Skin epidermis (tissue), 12 donors: ENCODE measurements at regions not wholly inside any gene's neighbourhood (a gene's known extent, or its start where the extent isn't known, plus 50 kb on each side); places are given as distances from the start of the nearest gene placed in this dataset.
"Not testable (repeated sequence)": the region's sequence is repeated elsewhere in the genome, so short reads cannot be mapped to it uniquely, and the experiment has no call there.

ENCODE experiments used
- H3K27ac ChIP-seq, 21 experiments: fragments of 200-600 bp; sonication (generic) in 11 of 21; one replicate each; pipeline ENCODE4 v1.5.0; 2020; ENCODE audit warnings: mild to moderate bottlenecking in 3 of 21, inconsistent platforms in 2 of 21, moderate library complexity in 2 of 21
- H3K4me3 ChIP-seq, 7 experiments: fragments of 200-600 bp; sonication (generic) in 2 of 7; one replicate each; pipeline ENCODE4 v1.5.0; 2020; ENCODE audit warnings: inconsistent platforms in 2 of 7, mild to moderate bottlenecking in 2 of 7, moderate library complexity in 1 of 7

DNA sequence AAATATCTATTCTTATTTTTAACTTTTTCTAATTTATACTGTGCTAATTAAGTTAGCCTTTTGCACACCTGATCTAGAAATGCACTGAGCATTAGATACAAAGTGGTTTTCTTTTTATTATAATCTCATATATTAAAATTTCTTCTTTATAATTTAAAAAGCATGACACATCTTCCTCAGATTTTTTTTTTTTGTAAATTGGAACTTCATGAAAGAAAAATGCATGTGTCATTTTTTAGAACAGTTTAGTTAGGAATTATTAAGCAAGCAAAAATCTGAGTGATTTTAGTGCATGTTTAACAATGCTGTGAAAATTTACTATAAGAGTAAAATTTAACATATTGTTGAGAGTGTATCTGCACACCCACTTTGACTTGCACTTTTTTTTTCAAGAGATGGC lies 367.9 kb downstream of the TFEC start:
- H3K27ac ChIP-seq = no peak overlapping the region
- no peak overlapping the region for H3K4me3 ChIP-seq

DNA sequence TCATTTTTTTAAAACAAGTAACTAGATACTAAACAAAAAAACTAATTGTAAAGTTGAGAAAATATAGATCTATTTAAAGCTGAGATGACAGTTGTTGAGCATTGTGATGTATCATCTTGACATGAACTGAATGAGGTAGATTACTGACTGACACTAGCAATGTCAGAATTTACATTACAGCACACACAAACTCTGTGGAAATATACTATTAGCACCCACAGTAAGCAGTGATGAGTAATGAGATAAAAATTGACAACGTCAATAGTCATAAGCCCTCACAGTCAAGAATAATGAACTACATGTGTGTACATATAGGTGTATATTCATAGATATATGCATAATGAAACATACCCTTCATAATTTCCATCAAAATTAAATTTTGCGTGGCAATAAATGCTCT lies 368.4 kb downstream of the TFEC start:
- no peak overlapping the region for H3K4me3 ChIP-seq

DNA sequence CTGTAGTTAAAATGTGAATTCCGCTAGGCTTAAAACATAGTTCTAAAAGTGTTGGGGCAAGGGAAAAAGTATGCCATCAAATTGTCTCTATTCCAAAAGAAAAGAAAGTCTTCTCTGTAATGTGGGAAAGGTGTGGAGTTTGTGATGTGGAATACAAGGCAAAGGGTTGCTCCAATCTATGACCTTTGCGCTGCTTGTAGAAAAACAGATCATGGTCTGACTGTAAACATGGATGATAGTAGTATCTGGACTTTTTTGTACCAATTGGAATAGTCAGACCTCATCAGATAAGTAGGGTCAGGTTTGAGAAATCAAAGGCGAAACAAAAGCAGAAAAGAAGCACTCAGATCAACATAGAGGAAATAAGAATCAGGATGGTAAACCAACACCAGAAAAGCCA lies 372.3 kb downstream of the TFEC start:
- H3K27ac ChIP-seq = no peak overlapping the region

More for the DNA sequence above, 368.4 kb downstream of the TFEC start:
- H3K27ac ChIP-seq = no peak overlapping the region

DNA sequence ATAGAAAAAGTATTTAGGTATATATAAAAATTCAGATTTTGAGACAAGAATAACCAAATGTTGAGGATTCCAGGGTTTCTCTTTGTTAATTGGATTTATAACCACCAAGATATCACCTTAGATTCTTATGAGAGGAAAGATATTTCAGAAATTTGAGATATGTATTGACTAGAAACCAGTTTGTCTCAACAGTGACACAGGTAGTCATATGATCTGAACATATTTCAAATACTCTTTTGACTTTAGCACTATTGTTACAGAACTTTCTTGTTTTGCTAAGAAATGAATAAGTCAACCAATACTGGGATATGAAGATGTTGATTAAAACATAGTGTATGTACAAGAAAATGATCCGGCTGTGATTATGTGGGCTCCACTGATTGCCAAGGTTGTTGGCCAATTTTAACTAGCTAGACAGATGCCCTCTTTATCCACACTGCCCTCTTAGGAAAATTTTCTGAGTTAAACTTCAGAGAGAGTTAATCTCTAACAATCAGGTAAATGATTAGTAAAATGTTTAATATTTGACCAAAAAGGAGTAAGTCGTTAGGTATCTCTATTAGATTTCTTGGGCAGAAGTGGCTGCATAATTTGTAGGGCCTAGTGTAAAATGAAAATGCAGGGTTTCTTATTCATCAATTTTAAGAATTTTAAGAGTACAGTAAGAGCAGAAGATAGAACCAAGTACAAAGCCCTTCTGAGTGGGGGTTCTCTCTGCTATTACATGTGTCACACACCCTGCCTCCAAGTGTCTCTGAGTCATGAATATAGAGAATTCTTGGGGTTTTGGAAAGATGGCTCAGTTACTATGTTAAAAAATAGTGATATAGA lies 376.0 kb downstream of the TFEC start:
- no peak overlapping the region for H3K4me3 ChIP-seq
- H3K27ac ChIP-seq = no peak overlapping the region

More for the DNA sequence above, 372.3 kb downstream of the TFEC start:
- H3K4me3 ChIP-seq = no peak overlapping the region

DNA sequence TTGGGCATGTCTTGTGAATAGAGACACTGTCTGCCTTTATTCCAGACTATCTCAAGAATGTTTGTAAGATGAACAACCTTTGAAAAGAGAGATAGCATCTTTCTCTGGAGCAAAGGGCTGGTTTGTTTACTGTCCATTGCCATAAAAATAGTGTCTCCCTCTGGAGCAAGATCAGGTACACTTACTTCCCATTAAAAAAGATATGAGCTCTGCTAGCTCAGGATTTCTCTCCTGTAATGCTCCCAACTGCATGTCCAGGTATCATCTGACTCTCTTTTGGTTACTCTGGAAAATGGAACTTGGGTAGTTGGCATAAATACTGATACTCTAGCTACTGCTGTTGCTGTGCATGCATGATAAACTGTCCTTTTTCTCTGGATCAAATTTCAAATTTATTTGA lies 381.1 kb downstream of the TFEC start:
- Histone ChIP-seq H3K27ac (no peak overlapping the region), H3K4me3 (no peak overlapping the region)

DNA sequence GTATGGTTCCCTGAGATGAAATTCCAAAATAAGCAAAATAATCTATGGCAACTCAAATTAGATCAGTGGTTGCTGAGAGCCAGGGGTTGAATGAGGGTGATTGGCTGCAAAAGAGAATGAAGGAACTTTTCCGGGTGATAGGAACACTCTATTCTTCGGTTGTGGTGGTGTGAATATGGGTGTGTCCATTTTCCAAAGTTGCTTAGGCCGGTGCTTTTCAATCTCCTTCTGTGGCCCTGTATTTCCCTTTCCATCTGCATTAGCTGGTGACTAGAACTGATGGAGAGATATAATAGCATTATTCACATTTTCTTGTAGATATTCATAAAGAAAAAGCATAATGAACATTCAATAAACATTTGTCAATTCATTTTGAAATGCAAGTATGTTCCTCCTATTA lies 382.9 kb downstream of the TFEC start:
- no peak overlapping the region for H3K4me3 ChIP-seq
- no peak overlapping the region for H3K27ac ChIP-seq

DNA sequence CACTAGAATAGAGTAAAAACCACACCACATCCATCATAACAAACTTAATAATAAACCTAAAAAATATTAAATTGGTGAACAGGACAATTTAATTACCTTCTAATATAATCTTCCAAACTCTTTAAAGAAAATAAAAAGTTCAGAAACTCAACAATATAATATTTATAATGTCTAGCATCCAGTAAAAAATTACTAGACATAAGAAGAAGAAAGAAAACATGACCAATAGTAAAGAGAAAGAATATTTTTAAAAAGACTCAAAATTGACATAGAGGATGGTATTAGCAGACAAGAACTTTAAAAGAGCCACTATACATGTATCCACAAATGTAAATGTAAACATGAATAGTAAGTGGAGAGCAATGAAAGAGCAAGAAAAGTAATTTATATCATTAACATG lies 388.4 kb downstream of the TFEC start:
- Histone ChIP-seq H3K4me3 (no peak overlapping the region), H3K27ac (no peak overlapping the region)

DNA sequence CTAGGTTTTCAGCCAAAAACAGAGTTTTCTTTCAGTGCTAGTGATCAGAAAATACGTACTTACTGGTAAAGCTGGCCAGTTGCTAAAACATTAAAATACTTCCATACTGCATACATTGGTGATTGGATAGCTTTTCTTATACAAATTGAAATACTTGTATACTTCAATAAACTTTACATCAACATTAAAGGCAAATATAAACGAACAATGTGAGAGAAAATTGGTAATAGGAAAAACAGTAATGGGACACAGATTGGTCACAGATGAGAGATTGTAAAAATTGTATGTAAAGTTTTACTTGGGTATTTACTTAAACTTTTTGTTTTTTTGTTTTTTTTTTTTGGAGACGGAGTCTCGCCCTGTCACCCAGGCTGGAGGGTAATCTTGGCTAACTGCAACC lies 391.7 kb downstream of the TFEC start:
- Histone ChIP-seq H3K27ac (no peak overlapping the region), H3K4me3 (no peak overlapping the region)

DNA sequence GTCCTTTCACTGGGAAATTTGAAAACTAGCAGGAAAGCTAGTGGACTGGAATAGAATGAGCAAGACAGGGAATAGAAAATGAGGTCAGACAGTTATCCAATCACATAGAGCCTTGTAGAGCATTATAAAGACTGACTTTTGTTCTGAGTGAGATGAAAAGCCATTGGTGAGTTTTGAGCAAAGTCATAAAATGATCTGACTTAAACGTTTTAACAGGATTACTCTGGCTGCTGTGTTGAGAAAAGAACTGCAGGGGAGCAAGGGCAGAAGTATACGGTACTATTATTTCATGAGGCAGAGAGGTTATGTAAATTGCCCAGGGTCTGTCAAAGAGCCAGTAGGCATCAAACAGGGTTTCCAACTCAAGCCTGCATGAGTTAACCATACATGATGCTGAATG lies 393.4 kb downstream of the TFEC start:
- Histone ChIP-seq H3K4me3 (no peak overlapping the region), H3K27ac (no peak overlapping the region)

DNA sequence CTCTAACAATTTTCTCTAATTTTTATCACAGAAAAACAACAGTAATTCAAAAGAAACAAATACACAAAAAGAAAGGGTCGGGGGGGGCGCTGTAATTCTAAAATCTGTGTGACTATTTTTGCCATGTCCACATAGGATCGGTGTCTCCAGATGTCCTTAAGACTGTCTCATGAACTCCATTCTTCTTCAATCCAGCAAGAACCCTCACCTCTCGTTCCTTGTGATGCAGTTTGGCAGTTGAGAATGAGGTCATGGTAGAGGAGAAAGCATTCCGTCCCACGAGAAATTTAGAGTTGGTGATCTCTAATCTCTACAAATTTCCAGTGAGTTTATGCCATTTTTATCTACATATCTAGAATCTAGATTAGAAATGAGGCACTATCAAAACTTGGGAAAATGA lies 394.7 kb downstream of the TFEC start:
- no peak overlapping the region for H3K27ac ChIP-seq
- H3K4me3 ChIP-seq = no peak overlapping the region

DNA sequence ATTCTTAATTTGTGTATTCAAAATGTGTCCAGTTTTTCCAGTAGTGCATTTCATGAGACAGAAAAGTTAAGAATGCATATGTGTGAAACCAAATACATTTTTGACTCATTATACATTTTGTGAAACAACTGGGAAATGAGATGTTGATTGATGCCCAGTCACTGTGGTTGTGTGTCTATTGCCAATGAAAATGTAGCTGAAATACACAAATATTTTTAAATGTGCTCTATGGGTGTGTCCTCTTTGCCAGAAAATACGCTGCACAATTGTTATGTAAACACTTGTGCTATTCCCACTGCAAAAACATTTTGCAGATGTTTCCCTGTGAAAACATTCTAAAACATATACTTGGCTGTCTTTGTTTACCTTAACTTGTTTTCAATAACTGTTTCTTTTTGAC lies 395.2 kb downstream of the TFEC start:
- H3K27ac ChIP-seq = no peak overlapping the region
- no peak overlapping the region for H3K4me3 ChIP-seq

DNA sequence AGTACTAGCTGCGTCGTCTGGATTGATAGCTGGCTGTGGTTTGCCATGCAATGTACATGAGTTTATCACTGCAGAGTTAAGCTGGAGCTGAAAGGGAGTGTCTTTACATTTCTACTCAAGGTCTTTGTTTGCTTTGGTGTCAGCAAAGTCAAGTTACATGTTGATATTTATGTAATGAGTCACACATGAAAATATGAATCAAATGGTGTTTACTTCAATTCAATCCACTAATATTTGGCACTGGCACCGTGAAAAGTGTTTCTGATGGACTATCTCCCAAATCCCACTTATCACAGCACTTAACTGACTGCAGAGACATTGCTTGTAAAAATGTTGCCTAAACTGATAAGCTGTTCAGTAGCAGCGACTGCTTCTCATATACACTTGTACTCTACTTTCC lies 395.9 kb downstream of the TFEC start:
- Histone ChIP-seq H3K4me3 (no peak overlapping the region), H3K27ac (no peak overlapping the region)

DNA sequence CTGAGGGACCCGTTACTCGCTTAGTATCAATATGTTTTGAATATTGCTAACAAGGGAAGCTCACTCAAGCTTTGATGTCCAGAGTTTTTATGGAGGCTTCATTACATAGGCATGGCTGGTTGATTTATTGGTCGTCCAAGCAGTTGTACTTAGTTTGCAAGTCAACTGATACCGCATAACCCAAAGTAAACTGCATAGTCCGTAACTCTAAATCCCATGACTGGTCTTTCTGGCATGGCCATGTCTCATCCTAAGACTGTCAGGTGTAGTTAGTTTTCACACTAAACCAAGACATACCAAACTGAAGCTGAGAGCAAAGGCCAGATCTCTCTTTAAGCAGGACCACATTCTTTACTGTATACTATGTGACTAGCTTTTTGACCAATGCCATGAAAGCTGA lies 397.9 kb downstream of the TFEC start:
- Histone ChIP-seq H3K4me3 (no peak overlapping the region), H3K27ac (no peak overlapping the region)

DNA sequence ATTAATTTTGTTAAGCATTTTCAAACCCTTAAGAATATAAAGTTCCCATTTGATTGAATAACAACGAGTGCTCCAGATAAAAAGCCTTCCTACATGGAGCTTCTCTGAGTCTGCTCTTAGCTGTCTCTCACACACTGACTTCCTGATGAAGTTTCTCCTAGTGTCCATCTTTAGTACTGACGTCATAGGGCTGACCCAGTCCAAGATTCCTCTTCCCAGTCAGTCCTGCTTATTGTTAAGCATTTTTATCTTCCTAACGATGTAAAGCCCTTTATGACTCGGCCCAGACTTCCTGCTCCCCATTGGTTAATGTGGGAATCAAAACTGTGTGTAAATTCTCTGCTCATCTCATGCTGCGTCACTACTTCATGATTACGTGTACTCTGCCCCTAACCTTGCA lies 398.8 kb downstream of the TFEC start:
- H3K27ac ChIP-seq = no peak overlapping the region

DNA sequence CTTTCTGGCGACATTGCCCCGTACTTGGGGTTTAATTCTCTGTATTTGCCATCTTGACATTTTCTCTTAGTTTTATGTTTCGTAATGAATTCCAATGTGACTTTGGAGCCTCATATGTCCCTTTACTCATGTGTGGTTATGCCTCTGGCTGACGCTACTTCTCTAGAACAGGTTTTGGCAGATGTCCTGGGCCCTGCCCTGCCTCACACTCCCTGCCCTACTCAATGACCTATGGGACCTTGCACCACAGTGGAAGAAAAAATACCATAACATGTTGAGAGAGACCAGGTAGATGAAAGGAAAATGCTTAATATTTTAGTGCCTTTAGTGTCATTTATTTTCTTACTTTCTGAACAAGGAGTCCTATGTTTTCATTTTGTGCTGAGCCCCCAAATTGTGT lies 400.5 kb downstream of the TFEC start:
- no peak overlapping the region for H3K4me3 ChIP-seq
- H3K27ac ChIP-seq = no peak overlapping the region

More for the DNA sequence above, 398.8 kb downstream of the TFEC start:
- no peak overlapping the region for H3K4me3 ChIP-seq

DNA sequence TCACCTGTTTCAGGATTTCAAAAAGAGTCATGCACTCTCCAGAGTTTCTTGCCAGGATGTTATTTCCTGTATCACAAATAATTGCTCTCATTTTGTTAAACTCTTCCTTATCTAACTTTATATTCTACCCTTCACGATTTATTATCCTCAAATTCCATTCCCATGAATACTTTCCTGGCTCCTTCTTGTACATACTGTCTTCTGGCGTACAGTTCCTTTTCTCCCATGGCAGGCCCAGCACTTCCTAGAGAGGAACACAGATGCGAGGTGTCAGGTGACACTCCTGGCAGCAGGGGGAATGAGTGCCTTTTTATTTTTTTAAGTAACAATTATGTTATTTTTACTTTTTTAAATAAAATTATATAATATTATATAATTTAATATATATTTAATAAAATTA lies 411.9 kb downstream of the TFEC start:
- no peak overlapping the region for H3K4me3 ChIP-seq
- H3K27ac ChIP-seq = no peak overlapping the region

DNA sequence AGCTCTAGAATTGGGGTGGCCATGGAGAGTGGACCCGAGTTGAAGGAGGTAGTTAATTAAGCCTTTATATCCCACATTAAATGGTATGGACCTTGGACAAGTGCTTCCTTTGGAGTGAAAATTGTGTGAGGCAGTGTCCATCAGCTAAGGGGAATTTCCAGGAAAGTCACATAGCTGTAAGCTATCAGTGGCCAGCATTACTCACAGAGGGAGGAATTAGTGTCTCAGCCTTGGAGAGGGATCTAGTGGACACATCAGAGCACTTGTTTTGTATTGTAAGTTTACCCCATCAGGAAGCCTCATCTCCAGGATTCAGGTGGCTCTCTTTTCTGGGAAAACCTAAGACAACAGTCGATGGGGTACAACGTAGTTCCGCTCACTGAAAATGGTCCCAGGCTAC lies 416.7 kb downstream of the TFEC start:
- H3K4me3 ChIP-seq = no peak overlapping the region
- no peak overlapping the region for H3K27ac ChIP-seq

DNA sequence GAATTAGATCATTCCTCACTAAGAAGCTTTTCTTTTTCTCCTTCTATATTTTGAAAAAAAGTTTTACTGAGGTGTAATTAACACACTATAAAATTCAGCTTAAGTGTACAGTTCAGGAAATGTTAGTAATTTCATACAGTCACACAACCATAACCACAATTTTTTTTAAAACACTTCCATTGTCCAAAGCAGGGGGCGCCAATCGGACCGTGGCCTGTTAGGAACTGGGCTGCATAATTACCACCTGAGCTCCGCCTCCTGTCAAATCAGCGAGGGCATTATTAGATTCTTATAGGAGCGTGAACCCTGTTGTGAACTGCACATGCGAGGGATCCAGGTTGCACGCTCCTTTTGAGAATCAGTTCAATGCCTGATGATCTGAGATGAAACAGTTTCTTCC lies 427.1 kb downstream of the TFEC start:
- Histone ChIP-seq H3K27ac (no peak overlapping the region), H3K4me3 (no peak overlapping the region)

DNA sequence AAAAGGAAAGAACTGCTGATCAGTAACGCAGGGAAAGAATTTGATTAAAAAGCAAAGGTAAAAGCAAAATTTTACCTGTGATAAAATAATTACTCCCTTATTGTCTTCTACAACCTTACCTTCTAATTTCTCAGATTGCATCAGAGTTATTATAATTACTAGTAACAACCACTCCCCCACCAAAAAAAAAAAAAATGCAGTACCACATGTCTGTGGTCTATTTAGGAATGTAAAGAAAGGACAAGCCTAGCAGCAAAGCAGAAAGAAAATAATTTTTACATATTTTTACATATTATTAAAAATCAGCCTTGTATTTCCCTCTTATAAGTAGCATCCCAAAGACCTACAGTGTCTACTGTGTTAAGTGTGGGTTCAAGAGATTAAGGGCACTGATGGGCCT lies 430.4 kb downstream of the TFEC start:
- H3K4me3 ChIP-seq = no peak overlapping the region
- no peak overlapping the region for H3K27ac ChIP-seq

DNA sequence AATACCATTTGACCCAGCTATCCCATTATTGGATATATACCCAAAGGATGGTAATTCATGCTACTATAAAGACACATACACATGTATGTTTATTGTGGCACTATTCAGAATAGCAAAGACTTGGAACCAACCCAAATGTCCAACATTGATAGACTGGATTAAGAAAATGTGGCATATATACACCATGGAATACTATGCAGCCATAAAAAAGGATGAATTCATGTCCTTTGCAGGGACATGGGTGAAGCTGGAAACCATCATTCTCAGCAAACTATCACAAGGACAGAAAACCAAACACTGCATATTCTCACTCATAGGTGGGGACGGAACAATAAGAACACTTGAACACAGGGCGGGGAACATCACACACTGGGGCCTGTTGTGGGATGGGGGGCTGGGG lies 431.4 kb downstream of the TFEC start:
- H3K27ac ChIP-seq, H3K4me3 ChIP-seq: not testable (repeated sequence)

DNA sequence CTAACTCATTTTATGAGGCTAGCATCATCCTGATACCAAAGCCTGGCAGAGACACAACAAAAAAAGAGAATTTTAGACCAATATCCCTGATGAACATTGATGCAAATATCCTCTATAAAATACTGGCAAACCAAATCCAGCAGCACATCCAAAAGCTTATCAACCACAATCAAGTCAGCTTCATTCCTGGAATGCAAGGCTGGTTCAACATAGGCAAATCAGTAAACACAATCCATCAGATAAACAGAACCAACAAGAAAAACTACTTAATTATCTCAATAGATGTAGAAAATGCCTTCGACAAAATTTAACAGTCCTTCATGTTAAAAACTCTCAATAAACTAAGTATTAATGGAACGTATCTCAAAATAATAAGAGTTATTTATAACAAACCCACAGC lies 433.3 kb downstream of the TFEC start:
- not testable (repeated sequence) for H3K4me3 ChIP-seq, H3K27ac ChIP-seq

DNA sequence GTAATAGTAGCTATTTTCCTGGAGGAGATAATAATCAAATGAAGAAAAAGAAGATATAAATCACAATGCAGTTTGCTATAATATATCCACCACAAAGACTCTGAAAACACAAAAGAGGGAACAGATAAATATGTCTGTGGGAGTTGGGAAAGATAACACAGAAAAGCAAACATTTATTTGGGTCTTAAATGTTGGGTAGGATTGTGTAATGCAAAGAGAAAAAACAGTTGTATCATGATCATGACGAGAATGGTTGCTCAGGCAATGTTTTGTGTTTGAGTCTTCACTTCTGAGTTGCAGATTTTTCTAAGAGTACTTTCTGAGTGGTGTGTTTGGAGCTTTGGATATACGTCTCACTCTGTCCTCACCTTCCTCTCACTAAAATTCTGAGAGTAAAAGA lies 437.5 kb downstream of the TFEC start:
- Histone ChIP-seq H3K27ac (no peak overlapping the region), H3K4me3 (no peak overlapping the region)
